Thyroid gland (tissue), 4 donors: ENCODE measurements at regions not wholly inside any gene's neighbourhood (a gene's known extent, or its start where the extent isn't known, plus 50 kb on each side); places are given as distances from the start of the nearest gene placed in this dataset.

Experiments used
- DNase-seq, 2 donors: peaks; one replicate each; pipeline ENCODE4 v3.0.0-alpha.2; 2019
- H3K27ac ChIP-seq, 3 donors: fragments of 200-600 bp; sonication (generic); 1 replicate in 2 of 3; 2 replicates in 1 of 3; pipeline ENCODE4 v1.5.1; 2016 to 2019; ENCODE audit warnings: mild to moderate bottlenecking in 1 of 3, moderate library complexity in 1 of 3
- H3K27me3 ChIP-seq: fragments of 200-600 bp; sonication (generic); one replicate; pipeline ENCODE4 v1.5.1; 2019
- H3K36me3 ChIP-seq, 2 donors: fragments of 200-600 bp; sonication (generic); one replicate each; pipeline ENCODE4 v1.5.1; 2016 to 2019
- H3K4me1 ChIP-seq, 2 donors: fragments of 200-600 bp; sonication (generic); one replicate each; pipeline ENCODE4 v1.5.1; 2017 to 2019
- H3K4me3 ChIP-seq, 3 donors: fragments of 200-600 bp; sonication (generic); replicated peaks in 1 of 3; 1 replicate in 2 of 3; 2 replicates in 1 of 3; pipeline ENCODE4 v1.5.1; 2016; ENCODE audit warnings: mild to moderate bottlenecking in 1 of 3
- H3K9me3 ChIP-seq: fragments of 200-600 bp; sonication (generic); one replicate; pipeline ENCODE4 v1.5.1; 2017
- CTCF ChIP-seq, 6 experiments: fragments of 200-600 bp in 3 of 6; fragments of 450-650 bp in 3 of 6; sonication (generic) in 3 of 6; IDR thresholded peaks; one replicate each; pipeline ENCODE4 v1.5.1; 2016 to 2019; ENCODE audit warnings: antibody characterized with exemption in 6 of 6, mild to moderate bottlenecking in 2 of 6, inconsistent platforms in 1 of 6, moderate library complexity in 1 of 6
- POLR2A ChIP-seq, 2 donors: fragments of 450-650 bp; IDR thresholded peaks; one replicate each; pipeline ENCODE4 v1.6.1; 2017; ENCODE audit warnings: antibody characterized with exemption in 2 of 2, mild to moderate bottlenecking in 2 of 2, moderate library complexity in 1 of 2
- WGBS, 2 donors: methylation state at CpG; one replicate each; pipeline ENCODE4 v1.1.5; 2017; 5-methylcytosine and 5-hydroxymethylcytosine counted together
- intact Hi-C: fragments of 100-400 bp; cut with DNase I; formaldehyde crosslinking; loops from one replicate; pipeline ENCODE4 v1.15.1; 2023

- Histone ChIP-seq H3K27me3 (no peaks in the 10 kb centered on the region), H3K4me3 (no peak overlapping the region), H3K9me3 (no peaks in the 10 kb centered on the region), H3K4me1 (no peaks in the 10 kb centered on the region), H3K36me3 (no peaks in the 10 kb centered on the region), H3K27ac (no peak overlapping the region)
- intact Hi-C loops, result no loop called here
- 91 to 95% methylated on average over 2 of the region's 2 CpGs for WGBS, 2 donors
- TF ChIP-seq CTCF (IDR thresholded peaks at IDR 0.05), result no peak
- no peak for TF ChIP-seq POLR2A (IDR thresholded peaks at IDR 0.05)
- no peak for DNase-seq
Measured at GRCh38 chr1:57943365-57943764, 519.5 kb upstream of the DAB1 start.

GRCh38 chr1:57934745-57935144 is 510.9 kb upstream of the DAB1 start:
- intact Hi-C loops, result no loop called here

DNA sequence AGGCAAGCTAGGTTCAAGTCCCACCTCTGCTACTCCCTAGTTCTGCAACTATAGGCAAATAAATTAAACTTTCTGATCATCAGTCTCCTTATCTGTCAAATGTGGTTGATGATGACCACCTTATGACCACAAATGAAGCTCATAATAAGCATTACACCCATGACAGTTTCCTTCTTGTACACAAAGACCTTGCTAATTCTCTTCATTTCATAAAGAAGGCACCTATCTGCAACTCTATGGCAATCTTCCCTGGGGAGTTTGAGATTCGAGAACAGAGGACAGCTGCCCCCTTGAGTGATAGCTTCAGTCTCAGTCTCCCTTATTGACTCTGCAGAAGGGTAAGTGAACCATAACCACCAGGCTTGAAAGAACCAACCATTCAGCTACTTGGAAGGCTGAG is 503.1 kb upstream of the DAB1 start:
- H3K27ac ChIP-seq, result no peak overlapping the region
- H3K36me3 ChIP-seq, result no peaks in the 10 kb centered on the region
- 70 to 79% methylated on average over 1 of the region's 1 CpG for WGBS, 2 donors
- H3K4me3 ChIP-seq, result no peak overlapping the region
- DNase-seq, result no peak
- intact Hi-C loops, result no loop called here
- no peaks in the 10 kb centered on the region for H3K4me1 ChIP-seq
- H3K9me3 ChIP-seq, result no peaks in the 10 kb centered on the region
- no peaks in the 10 kb centered on the region for H3K27me3 ChIP-seq
- TF ChIP-seq POLR2A (IDR thresholded peaks at IDR 0.05) (no peak), CTCF (IDR thresholded peaks at IDR 0.05) (no peak)

More at GRCh38 chr1:57934745-57935144, 510.9 kb upstream of the DAB1 start:
- Histone ChIP-seq H3K27ac (no peak overlapping the region), H3K9me3 (no peaks in the 10 kb centered on the region), H3K4me3 (no peak overlapping the region), H3K27me3 (no peaks in the 10 kb centered on the region), H3K36me3 (no peaks in the 10 kb centered on the region), H3K4me1 (no peaks in the 10 kb centered on the region)
- DNase-seq, result no peak
- no peak for TF ChIP-seq CTCF (IDR thresholded peaks at IDR 0.05)
- no peak for TF ChIP-seq POLR2A (IDR thresholded peaks at IDR 0.05)
- 74 to 79% methylated on average over 8 of the region's 8 CpGs for WGBS, 2 donors

- H3K4me1 ChIP-seq, result no peaks in the 10 kb centered on the region
- TF ChIP-seq CTCF (IDR thresholded peaks at IDR 0.05) (no peak), POLR2A (IDR thresholded peaks at IDR 0.05) (no peak)
- H3K36me3 ChIP-seq, result no peaks in the 10 kb centered on the region
- H3K27me3 ChIP-seq, result no peaks in the 10 kb centered on the region
- intact Hi-C loops, result no loop called here
- H3K9me3 ChIP-seq, result no peaks in the 10 kb centered on the region
- H3K4me3 ChIP-seq, result no peak overlapping the region
- no peak overlapping the region for H3K27ac ChIP-seq
- no peak for DNase-seq
- 58 to 72% methylated on average over 4 of the region's 4 CpGs for WGBS, 2 donors
Measured at GRCh38 chr1:57926025-57926552, 502.2 kb upstream of the DAB1 start.

GRCh38 chr1:57925226-57925625 is 501.4 kb upstream of the DAB1 start:
- Histone ChIP-seq H3K4me1 (no peaks in the 10 kb centered on the region), H3K9me3 (no peaks in the 10 kb centered on the region), H3K36me3 (no peaks in the 10 kb centered on the region), H3K27me3 (no peaks in the 10 kb centered on the region), H3K27ac (no peak overlapping the region), H3K4me3 (no peak overlapping the region)
- 81 to 82% methylated on average over 2 of the region's 2 CpGs for WGBS, 2 donors
- no peak for TF ChIP-seq POLR2A (IDR thresholded peaks at IDR 0.05)
- no peak for TF ChIP-seq CTCF (IDR thresholded peaks at IDR 0.05)
- no peak for DNase-seq
- intact Hi-C loops, result no loop called here
